ENCODE measurements at regions not wholly inside any gene's neighbourhood (a gene's known extent, or its start where the extent isn't known, plus 50 kb on each side); places are given as distances from the start of the nearest gene placed in this dataset.

GRCh38 chr6:68256391-68256790, 378.7 kb upstream of the ADGRB3 start:
- TF ChIP-seq CTCF (IDR thresholded peaks at IDR 0.05), result no peak

- TF ChIP-seq CTCF (IDR thresholded peaks at IDR 0.05), result no peak
These were observed 382.4 kb upstream of the ADGRB3 start for GRCh38 chr6:68252632-68253031.

GRCh38 chr6:68247782-68248181, 387.3 kb upstream of the ADGRB3 start:
- TF ChIP-seq CTCF (IDR thresholded peaks at IDR 0.05), result no peak

GRCh38 chr6:68240726-68241125, 394.4 kb upstream of the ADGRB3 start:
- TF ChIP-seq CTCF (IDR thresholded peaks at IDR 0.05), result no peak

GRCh38 chr6:68239034-68239433, 396.0 kb upstream of the ADGRB3 start:
- no peak for TF ChIP-seq CTCF (IDR thresholded peaks at IDR 0.05)

GRCh38 chr6:68238097-68238601, 396.9 kb upstream of the ADGRB3 start:
- no peak for TF ChIP-seq CTCF (IDR thresholded peaks at IDR 0.05)

- TF ChIP-seq CTCF (IDR thresholded peaks at IDR 0.05), result no peak
These were observed 397.9 kb upstream of the ADGRB3 start for GRCh38 chr6:68237205-68237604.

GRCh38 chr6:68235326-68235784, 399.7 kb upstream of the ADGRB3 start:
- no peak for TF ChIP-seq CTCF (IDR thresholded peaks at IDR 0.05)

Data from LNCAP (cell line).